Hepatic stellate cell (primary cell): ENCODE measurements at regions not wholly inside any gene's neighbourhood (a gene's known extent, or its start where the extent isn't known, plus 50 kb on each side); places are given as distances from the start of the nearest gene placed in this dataset.
A peak's percentile ranks its signal among the peaks of the same experiment; 100 is the strongest.
"Not testable (repeated sequence)": the region's sequence is repeated elsewhere in the genome, so short reads cannot be mapped to it uniquely, and the experiment has no call there.

ENCODE experiments used
- DNase-seq: peaks from one replicate; pipeline ENCODE4 v3.0.0; 2011; ENCODE audit warnings: low spot score

GRCh38 chr9:129414377-129414992, 206.4 kb downstream of the C9orf50 start:
- DNase-seq = peak; percentile 63

- peak; percentile 98 for DNase-seq
These were observed 207.1 kb downstream of the C9orf50 start for GRCh38 chr9:129413537-129414376.

GRCh38 chr9:129412814-129413536, 207.9 kb downstream of the C9orf50 start:
- peak; percentile 79 for DNase-seq

GRCh38 chr9:129412176-129412813, 208.6 kb downstream of the C9orf50 start:
- not testable (repeated sequence) for DNase-seq

GRCh38 chr9:129411501-129412175, 209.3 kb downstream of the C9orf50 start:
- no peak for DNase-seq

GRCh38 chr9:129410226-129410625, 210.7 kb downstream of the C9orf50 start:
- DNase-seq = no peak

- no peak for DNase-seq
These were observed 212.2 kb downstream of the C9orf50 start for GRCh38 chr9:129408535-129409215.

GRCh38 chr9:129407905-129408452, 212.9 kb downstream of the C9orf50 start:
- no peak for DNase-seq

GRCh38 chr9:129406278-129407225, 214.3 kb downstream of the C9orf50 start:
- no peak for DNase-seq

- no peak for DNase-seq
These were observed 215.1 kb downstream of the C9orf50 start for GRCh38 chr9:129405827-129406213.

- no peak for DNase-seq
These were observed 215.6 kb downstream of the C9orf50 start for GRCh38 chr9:129405089-129405826.

GRCh38 chr9:129404621-129405020, 216.3 kb downstream of the C9orf50 start:
- no peak for DNase-seq

GRCh38 chr9:129403779-129404620, 216.9 kb downstream of the C9orf50 start:
- no peak for DNase-seq

GRCh38 chr9:129402931-129403778, 217.7 kb downstream of the C9orf50 start:
- DNase-seq = no peak

GRCh38 chr9:129402371-129402739, 218.5 kb downstream of the C9orf50 start:
- DNase-seq = peak; percentile 33

- peak; percentile 48 for DNase-seq
These were observed 219.1 kb downstream of the C9orf50 start for GRCh38 chr9:129401623-129402370.
